Midbrain (tissue), 1 donor: ENCODE measurements at regions not wholly inside any gene's neighbourhood (a gene's known extent, or its start where the extent isn't known, plus 50 kb on each side); places are given as distances from the start of the nearest gene placed in this dataset.

Experiments used
- DNase-seq: peaks from one replicate; lab custom pipeline; 2025; lab: John Stamatoyannopoulos, UW

- DNase-seq: no peak
Measured at GRCh38 chr15:47568030-47568429, 149.3 kb upstream of the SEMA6D start.

- no peak for DNase-seq
Measured at GRCh38 chr15:47570044-47570443, 147.3 kb upstream of the SEMA6D start.

- DNase-seq: no peak
Measured at GRCh38 chr15:47570451-47570850, 146.9 kb upstream of the SEMA6D start.

- no peak for DNase-seq
Measured at GRCh38 chr15:47570881-47571640, 146.2 kb upstream of the SEMA6D start.

- no peak for DNase-seq
Measured at GRCh38 chr15:47573673-47574072, 143.6 kb upstream of the SEMA6D start.

- DNase-seq: no peak
Measured at GRCh38 chr15:47577000-47577399, 140.3 kb upstream of the SEMA6D start.

- DNase-seq: no peak
Measured at GRCh38 chr15:47577461-47577860, 139.8 kb upstream of the SEMA6D start.

- DNase-seq: no peak
Measured at GRCh38 chr15:47582233-47582632, 135.1 kb upstream of the SEMA6D start.

GRCh38 chr15:47584316-47584715, 133.0 kb upstream of the SEMA6D start:
- no peak for DNase-seq

GRCh38 chr15:47586653-47587224, 130.6 kb upstream of the SEMA6D start:
- no peak for DNase-seq

- no peak for DNase-seq
Measured at GRCh38 chr15:47587940-47588802, 129.1 kb upstream of the SEMA6D start.

- no peak for DNase-seq
Measured at GRCh38 chr15:47588958-47589357, 128.3 kb upstream of the SEMA6D start.

GRCh38 chr15:47598996-47599395, 118.3 kb upstream of the SEMA6D start:
- DNase-seq: no peak

- no peak for DNase-seq
Measured at GRCh38 chr15:47599806-47600205, 117.5 kb upstream of the SEMA6D start.

GRCh38 chr15:47602121-47602520, 115.2 kb upstream of the SEMA6D start:
- no peak for DNase-seq

GRCh38 chr15:47603026-47603425, 114.3 kb upstream of the SEMA6D start:
- DNase-seq: no peak

GRCh38 chr15:47607695-47608094, 109.6 kb upstream of the SEMA6D start:
- no peak for DNase-seq

GRCh38 chr15:47609693-47610092, 107.6 kb upstream of the SEMA6D start:
- no peak for DNase-seq

GRCh38 chr15:47610736-47611135, 106.6 kb upstream of the SEMA6D start:
- no peak for DNase-seq

- DNase-seq: no peak
Measured at GRCh38 chr15:47614360-47615011, 102.8 kb upstream of the SEMA6D start.

- DNase-seq: no peak
Measured at GRCh38 chr15:47616876-47617275, 100.4 kb upstream of the SEMA6D start.

GRCh38 chr15:47618241-47618640, 99.1 kb upstream of the SEMA6D start:
- peak; percentile 7 for DNase-seq
